Retina (tissue), 1 donor: ENCODE measurements at regions not wholly inside any gene's neighbourhood (a gene's known extent, or its start where the extent isn't known, plus 50 kb on each side); places are given as distances from the start of the nearest gene placed in this dataset.

ENCODE experiments used
- DNase-seq: peaks from one replicate; pipeline ENCODE4 v3.0.0-alpha.2; 2016

DNA sequence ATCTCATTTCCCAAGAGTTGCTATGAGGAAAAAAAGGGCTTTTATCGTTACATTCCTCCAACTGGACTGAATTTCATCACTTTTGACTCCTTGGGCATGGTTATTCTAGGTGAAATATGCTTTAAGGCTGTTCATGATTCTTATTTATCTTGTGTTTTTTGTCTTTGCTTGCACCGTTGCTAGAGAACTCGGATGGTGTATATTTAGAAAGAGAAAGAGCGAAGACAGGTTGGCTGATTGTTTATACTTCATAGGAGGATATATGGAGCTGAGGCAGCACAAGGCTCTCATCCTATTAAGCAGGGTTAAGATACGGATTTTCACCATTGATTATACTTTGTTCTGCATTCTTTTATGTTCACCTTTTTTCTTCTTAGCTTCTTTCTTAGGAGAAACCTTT lies 94.9 kb upstream of the GEMIN8 start:
- no peak for DNase-seq

DNA sequence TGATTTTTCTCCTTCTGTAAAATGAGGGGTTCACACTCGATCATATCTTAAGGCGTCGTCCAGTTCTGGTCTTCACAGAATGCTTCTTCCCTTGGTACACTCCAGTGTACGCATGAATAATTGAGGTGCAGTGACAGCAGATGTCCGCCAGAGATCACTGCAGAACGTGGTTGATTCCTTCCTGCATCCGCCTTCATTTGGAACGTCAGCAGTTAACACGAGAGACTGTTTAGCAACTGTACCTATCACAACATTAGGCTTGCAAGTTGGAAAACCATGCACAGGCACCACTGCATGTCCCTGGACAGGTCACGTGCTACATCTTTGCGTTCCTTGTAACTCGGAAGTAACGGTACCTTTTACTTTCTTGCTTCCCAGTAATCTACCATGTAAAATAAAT lies 66.0 kb upstream of the GEMIN8 start:
- DNase-seq = peak; percentile 59

DNA sequence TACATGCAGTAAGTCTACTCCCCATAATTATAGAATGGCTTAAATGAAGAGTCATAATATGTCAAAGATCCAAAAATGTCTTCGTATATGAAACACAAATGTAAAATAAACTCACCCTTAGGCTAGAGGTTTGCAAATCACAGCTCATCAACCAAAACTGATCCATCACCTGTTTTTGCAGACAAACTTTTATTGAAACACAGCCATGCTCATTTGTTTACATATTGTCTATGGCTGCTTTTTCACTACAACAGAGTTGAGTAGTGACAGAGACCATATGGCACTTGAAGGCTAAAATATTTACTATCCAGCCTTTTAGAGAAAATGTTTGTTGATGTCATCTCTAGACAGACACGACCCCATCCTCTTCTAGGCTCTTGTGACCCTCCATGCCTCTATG lies 64.5 kb upstream of the GEMIN8 start:
- DNase-seq = no peak

DNA sequence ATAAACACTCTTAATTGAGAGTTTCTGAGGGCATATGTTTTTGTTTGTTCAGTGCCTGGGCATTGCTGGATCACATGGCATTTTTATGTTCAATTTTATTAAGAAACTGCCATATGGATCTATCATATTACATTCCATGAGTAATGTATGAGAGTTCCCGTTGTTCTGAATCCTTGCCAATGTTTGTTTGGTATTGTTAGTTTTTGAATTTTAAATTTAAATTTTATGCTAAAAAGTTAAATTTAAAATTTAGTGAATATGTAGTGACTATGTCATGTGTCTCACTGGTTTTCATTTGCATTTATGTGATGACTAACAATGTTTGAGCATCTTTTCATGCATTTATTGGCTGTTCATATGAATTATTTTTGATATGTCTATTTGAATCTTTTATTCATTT lies 54.8 kb upstream of the GEMIN8 start:
- DNase-seq = no peak

DNA sequence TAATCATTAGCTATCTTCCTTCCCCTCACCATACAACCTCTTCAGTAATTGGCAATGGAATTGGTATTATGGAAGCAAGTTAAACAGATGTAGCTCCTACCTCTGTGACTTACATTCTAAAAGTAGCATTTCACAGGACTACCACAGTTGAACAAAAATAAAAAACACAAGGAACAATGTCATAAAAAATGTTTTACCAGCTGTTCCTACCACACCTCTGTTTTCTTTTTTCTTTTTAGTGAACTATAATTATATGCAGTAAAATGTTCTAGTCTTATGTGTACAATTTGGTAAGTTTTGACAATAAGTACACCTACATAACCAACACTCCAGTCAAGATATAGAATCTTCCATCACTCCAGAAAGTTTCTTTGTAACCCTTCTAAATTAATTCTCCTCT lies 54.1 kb upstream of the GEMIN8 start:
- DNase-seq = no peak

DNA sequence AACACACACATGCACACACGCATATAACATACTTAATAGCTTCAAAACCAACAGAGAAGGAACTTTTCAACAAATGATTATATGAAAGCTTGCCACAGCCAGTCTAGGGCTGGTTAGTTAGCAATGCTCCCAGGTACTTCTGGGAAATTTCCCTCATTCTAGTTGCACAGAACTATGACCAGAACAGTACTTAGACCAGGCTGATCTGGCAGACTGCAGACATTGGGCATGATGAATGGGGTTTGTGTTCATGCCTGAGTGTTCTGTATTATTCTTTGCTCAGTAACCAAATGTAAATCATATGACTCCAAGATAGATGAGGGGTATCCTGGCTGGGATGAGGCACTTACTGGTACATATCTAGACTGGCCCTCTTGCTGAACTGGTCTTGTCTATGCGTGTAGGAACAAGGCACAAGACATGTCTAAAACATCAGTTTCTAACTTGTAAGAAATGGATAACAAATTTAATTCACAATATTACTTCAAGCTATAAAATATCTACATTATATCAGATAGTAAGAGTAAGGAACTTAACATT lies 50.3 kb upstream of the GEMIN8 start:
- no peak for DNase-seq
